K562 (cell line): ENCODE measurements at regions not wholly inside any gene's neighbourhood (a gene's known extent, or its start where the extent isn't known, plus 50 kb on each side); places are given as distances from the start of the nearest gene placed in this dataset.

Experiments
- ATAC-seq: fragments of 200-7000 bp; cut with Tn5 transposase; 3 replicates; pipeline ENCODE4 v1.9.1; 2020; ENCODE audit warnings: moderate library complexity
- BruUV-seq: library from RNA; stranded (reverse); fragments of 400-500 nt; replicated peaks from 2 replicates; lab custom pipeline; 2021; lab: Mats Ljungman, UMichigan
- CTCF ChIA-PET: fragments of 300-600 bp; formaldehyde crosslinking; extraction: SDS; loops from one replicate; lab custom pipeline; 2021; ENCODE audit warnings: low intra/inter-chr PET ratio; lab: Yijun Ruan, JAX
- POLR2A ChIA-PET: fragments of 300-600, 350-650 bp; sonication (Branson Sonifier 250); formaldehyde crosslinking; extraction: SDS; loops from one replicate; lab custom pipeline; 2021; ENCODE audit warnings: antibody characterized with exemption, inconsistent platforms; lab: Yijun Ruan, JAX
- DNase-seq, 4 experiments: peaks; one replicate each; pipeline versions ENCODE4 v3.0.0 to v3.0.0-alpha.2; 2011 to 2018; ENCODE audit warnings: low spot score in 3 of 4, mixed read lengths in 3 of 4; ENCODE audit errors: extremely low read depth in 1 of 4
- FAIRE-seq: peaks from 2 replicates; lab custom pipeline; 2011; peaks lifted over from hg19 to GRCh38; lab: Jason Lieb, UNC
- H2AFZ ChIP-seq: 2 replicates; pipeline ENCODE4 v1.6.0; 2011; ENCODE audit warnings: low read depth, low read length, control low read depth, inconsistent platforms
- H3K27ac ChIP-seq: fragments of 200-600 bp; 3 replicates; pipeline ENCODE4 v1.8.0; 2011; ENCODE audit warnings: low read depth, mild to moderate bottlenecking, control low read depth, inconsistent platforms, low read length, moderate library complexity, mixed read lengths; ENCODE audit errors: extremely low read depth
- H3K27me3 ChIP-seq, 2 experiments: fragments of 300-600 bp in 1 of 2; 2 replicates in 1 of 2; 3 replicates in 1 of 2; pipeline versions ENCODE4 v1.6.0 to v1.8.0; 2011; ENCODE audit warnings: inconsistent platforms in 2 of 2, low read length in 2 of 2, mild to moderate bottlenecking in 1 of 2, mixed read lengths in 1 of 2, moderate library complexity in 1 of 2; ENCODE audit not compliant: control insufficient read depth in 2 of 2, insufficient read depth in 2 of 2
- H3K36me3 ChIP-seq: fragments of 300-600 bp; 3 replicates; pipeline ENCODE4 v1.8.0; 2011; ENCODE audit warnings: mild to moderate bottlenecking, low read length, inconsistent platforms; ENCODE audit not compliant: control insufficient read depth, insufficient read depth
- H3K4me1 ChIP-seq, 2 experiments: fragments of 200-600 bp in 1 of 2; replicated peaks in 1 of 2; 2 replicates in 1 of 2; 3 replicates in 1 of 2; pipeline versions ENCODE4 v1.5.1 to v1.8.0; 2011; ENCODE audit warnings: inconsistent platforms in 2 of 2, low read length in 2 of 2, mild to moderate bottlenecking in 1 of 2, mixed read lengths in 1 of 2, moderate library complexity in 1 of 2; ENCODE audit not compliant: control insufficient read depth in 2 of 2, insufficient read depth in 2 of 2
- H3K4me2 ChIP-seq: 2 replicates; pipeline ENCODE4 v1.6.1; 2011; ENCODE audit warnings: low read length, control low read depth, inconsistent platforms, mixed read lengths; ENCODE audit not compliant: insufficient read depth
- H3K4me3 ChIP-seq: fragments of 200-600 bp; sonication (generic), shearing (Covaris generic); 2 replicates; pipeline ENCODE4 v1.5.1; 2016; ENCODE audit warnings: control low read depth, inconsistent platforms
- H3K79me2 ChIP-seq: fragments of 200-600 bp; 3 replicates; pipeline ENCODE4 v1.8.0; 2011; ENCODE audit warnings: low read length, inconsistent platforms; ENCODE audit not compliant: control insufficient read depth, insufficient read depth
- H3K9ac ChIP-seq, 2 experiments: 2 replicates each; pipeline versions ENCODE4 v1.6.0 to v1.6.1; 2011; ENCODE audit warnings: low read depth in 2 of 2, low read length in 2 of 2, control low read depth in 1 of 2, inconsistent platforms in 1 of 2, mild to moderate bottlenecking in 1 of 2, mixed read lengths in 1 of 2; ENCODE audit not compliant: insufficient read depth in 1 of 2
- H3K9me1 ChIP-seq: one replicate; pipeline ENCODE4 v1.6.0; 2011; ENCODE audit warnings: inconsistent platforms, mild to moderate bottlenecking, low read length, moderate library complexity; ENCODE audit not compliant: control insufficient read depth, insufficient read depth
- H3K9me3 ChIP-seq: replicated peaks from 2 replicates; pipeline ENCODE4 v1.5.1; 2011; ENCODE audit warnings: low read depth, low read length, inconsistent platforms; ENCODE audit not compliant: control insufficient read depth, insufficient read depth
- H4K20me1 ChIP-seq: replicated peaks from 2 replicates; pipeline ENCODE4 v1.6.1; 2011; ENCODE audit warnings: low read length, inconsistent platforms, mixed read lengths; ENCODE audit not compliant: control insufficient read depth, insufficient read depth
- FOXA1 ChIP-seq: fragments of 450-650 bp; IDR thresholded peaks from 2 replicates; pipeline ENCODE4 v1.6.1; 2016; ENCODE audit warnings: mild to moderate bottlenecking, borderline replicate concordance
- TEAD4 ChIP-seq, 2 experiments: sonication (generic) in 1 of 2; formaldehyde crosslinking in 1 of 2; IDR thresholded peaks; 2 replicates each; pipeline versions ENCODE4 v1.6.1 to v1.8.0; 2012 to 2022; ENCODE audit warnings: borderline replicate concordance in 1 of 2, inconsistent platforms in 1 of 2, low read length in 1 of 2, mild to moderate bottlenecking in 1 of 2, missing genetic modification reagents in 1 of 2
- WGBS: fragments of 100-300 bp; shearing (Covaris generic); methylation state at CpG from one replicate; pipeline ENCODE4 v1.1.6; 2016; ENCODE audit warnings: low coverage, mixed read lengths; ENCODE audit not compliant: insufficient coverage; ENCODE audit errors: missing lambda C conversion rate; 5-methylcytosine and 5-hydroxymethylcytosine counted together
- in situ Hi-C: fragments of 300-500 bp; cut with MboI; formaldehyde crosslinking; loops from 4 replicates; pipeline ENCODE4 v1.15.0; 2018; ENCODE audit warnings: inconsistent platforms, mixed read lengths
- intact Hi-C: fragments of 100-400 bp; cut with micrococcal nuclease; formaldehyde crosslinking; loops from 2 replicates; pipeline ENCODE4 v1.14.2; 2022
- TF ChIP-seq, protein P1 (sequence below): sonication (generic); formaldehyde crosslinking; IDR thresholded peaks from 2 replicates; pipeline ENCODE4 v1.8.1; 2023; ENCODE audit warnings: mild to moderate bottlenecking, missing genetic modification reagents
- TF ChIP-seq, protein P2 (sequence below), 2 experiments: fragments of 150-350 bp in 1 of 2; IDR thresholded peaks; 2 replicates each; pipeline ENCODE4 v1.6.1; 2012 to 2016; ENCODE audit warnings: low read depth in 2 of 2, low read length in 2 of 2, mild to moderate bottlenecking in 1 of 2, moderate library complexity in 1 of 2

DNA sequence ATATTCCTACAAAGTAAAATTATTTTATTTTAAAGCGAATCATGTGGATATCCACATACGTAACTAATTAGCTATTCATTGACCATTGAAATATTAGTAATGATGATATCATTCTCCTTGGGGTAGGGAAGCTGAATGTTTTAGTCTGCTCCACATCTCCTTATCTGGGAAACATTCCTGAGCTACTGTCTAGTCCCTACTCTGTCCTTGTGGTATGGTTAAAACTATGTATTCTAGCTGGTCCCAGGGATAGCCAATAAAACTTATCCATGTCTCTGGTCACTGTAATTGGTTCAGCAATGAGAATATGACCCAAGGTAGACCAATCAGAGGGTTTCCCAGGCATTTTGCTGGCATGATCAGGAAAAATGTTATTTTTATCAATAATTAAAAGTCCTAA, 76.0 kb upstream of the DAP start:
- H3K4me2 ChIP-seq = no peak overlapping the region
- BruUV-seq = no TSS peak
- intact Hi-C loops = no loop called here

More for the DNA sequence above, 76.0 kb upstream of the DAP start:
- ATAC-seq (no peak), FAIRE-seq (no peak)
- WGBS = 14% methylated on average over 2 of the region's 2 CpGs
- no peak overlapping the region for H3K4me3 ChIP-seq
- H3K79me2 ChIP-seq = no peaks in the 10 kb centered on the region
- no peak overlapping the region for H3K27ac ChIP-seq
- H3K36me3 ChIP-seq = no peaks in the 10 kb centered on the region
- H3K4me1 ChIP-seq = no peaks in the 10 kb centered on the region
- H3K27me3 ChIP-seq = peaks cover 4 to 7% of the 10 kb centered on the region in 2 experiments; a peak in 4 of 5 replicates
- no peaks in the 10 kb centered on the region for H3K9me1 ChIP-seq
- H3K9me3 ChIP-seq = no peaks in the 10 kb centered on the region
- CTCF ChIA-PET = no interaction called here
- POLR2A ChIA-PET = interaction anchor here (1.5 kb wide), 1 partner anchor 35 kb away, joined by 3 read pairs; no protein-coding TSS in a partner anchor
- TF ChIP-seq, protein P1, sequence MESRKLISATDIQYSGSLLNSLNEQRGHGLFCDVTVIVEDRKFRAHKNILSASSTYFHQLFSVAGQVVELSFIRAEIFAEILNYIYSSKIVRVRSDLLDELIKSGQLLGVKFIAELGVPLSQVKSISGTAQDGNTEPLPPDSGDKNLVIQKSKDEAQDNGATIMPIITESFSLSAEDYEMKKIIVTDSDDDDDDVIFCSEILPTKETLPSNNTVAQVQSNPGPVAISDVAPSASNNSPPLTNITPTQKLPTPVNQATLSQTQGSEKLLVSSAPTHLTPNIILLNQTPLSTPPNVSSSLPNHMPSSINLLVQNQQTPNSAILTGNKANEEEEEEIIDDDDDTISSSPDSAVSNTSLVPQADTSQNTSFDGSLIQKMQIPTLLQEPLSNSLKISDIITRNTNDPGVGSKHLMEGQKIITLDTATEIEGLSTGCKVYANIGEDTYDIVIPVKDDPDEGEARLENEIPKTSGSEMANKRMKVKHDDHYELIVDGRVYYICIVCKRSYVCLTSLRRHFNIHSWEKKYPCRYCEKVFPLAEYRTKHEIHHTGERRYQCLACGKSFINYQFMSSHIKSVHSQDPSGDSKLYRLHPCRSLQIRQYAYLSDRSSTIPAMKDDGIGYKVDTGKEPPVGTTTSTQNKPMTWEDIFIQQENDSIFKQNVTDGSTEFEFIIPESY = no peak
- TF ChIP-seq, protein P2, sequence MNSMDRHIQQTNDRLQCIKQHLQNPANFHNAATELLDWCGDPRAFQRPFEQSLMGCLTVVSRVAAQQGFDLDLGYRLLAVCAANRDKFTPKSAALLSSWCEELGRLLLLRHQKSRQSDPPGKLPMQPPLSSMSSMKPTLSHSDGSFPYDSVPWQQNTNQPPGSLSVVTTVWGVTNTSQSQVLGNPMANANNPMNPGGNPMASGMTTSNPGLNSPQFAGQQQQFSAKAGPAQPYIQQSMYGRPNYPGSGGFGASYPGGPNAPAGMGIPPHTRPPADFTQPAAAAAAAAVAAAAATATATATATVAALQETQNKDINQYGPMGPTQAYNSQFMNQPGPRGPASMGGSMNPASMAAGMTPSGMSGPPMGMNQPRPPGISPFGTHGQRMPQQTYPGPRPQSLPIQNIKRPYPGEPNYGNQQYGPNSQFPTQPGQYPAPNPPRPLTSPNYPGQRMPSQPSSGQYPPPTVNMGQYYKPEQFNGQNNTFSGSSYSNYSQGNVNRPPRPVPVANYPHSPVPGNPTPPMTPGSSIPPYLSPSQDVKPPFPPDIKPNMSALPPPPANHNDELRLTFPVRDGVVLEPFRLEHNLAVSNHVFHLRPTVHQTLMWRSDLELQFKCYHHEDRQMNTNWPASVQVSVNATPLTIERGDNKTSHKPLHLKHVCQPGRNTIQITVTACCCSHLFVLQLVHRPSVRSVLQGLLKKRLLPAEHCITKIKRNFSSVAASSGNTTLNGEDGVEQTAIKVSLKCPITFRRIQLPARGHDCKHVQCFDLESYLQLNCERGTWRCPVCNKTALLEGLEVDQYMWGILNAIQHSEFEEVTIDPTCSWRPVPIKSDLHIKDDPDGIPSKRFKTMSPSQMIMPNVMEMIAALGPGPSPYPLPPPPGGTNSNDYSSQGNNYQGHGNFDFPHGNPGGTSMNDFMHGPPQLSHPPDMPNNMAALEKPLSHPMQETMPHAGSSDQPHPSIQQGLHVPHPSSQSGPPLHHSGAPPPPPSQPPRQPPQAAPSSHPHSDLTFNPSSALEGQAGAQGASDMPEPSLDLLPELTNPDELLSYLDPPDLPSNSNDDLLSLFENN (IDR thresholded peaks at IDR 0.05; ENCODE audit: low read depth in 2 of 2, low read length in 2 of 2) = no peak
- TF ChIP-seq TEAD4 (IDR thresholded peaks at IDR 0.05; ENCODE audit: low read length) = no peak
- TF ChIP-seq TEAD4 (CRISPR knock-in tag; IDR thresholded peaks at IDR 0.05; ENCODE audit: borderline replicate concordance) = no peak
- TF ChIP-seq FOXA1 = no peak
- TF ChIP-seq, all 486 proteins: peak for 0
- no peak overlapping the region for H2AFZ ChIP-seq
- H4K20me1 ChIP-seq = no peaks in the 10 kb centered on the region
- in situ Hi-C loops = no loop called here
- DNase-seq = peak in 1 of 4 experiments; percentile 1
- no peak overlapping the region for H3K9ac ChIP-seq
